Activated B cell treated with CpG ODN at 0.5 μM for 24 hours (primary cell): ENCODE measurements at regions not wholly inside any gene's neighbourhood (a gene's known extent, or its start where the extent isn't known, plus 50 kb on each side); places are given as distances from the start of the nearest gene placed in this dataset.

ENCODE experiments used
- ATAC-seq: fragments of 200-7000 bp; cut with Tn5 transposase; one replicate; pipeline ENCODE4 v1.10.0; 2021; ENCODE audit warnings: low read depth, mild to moderate bottlenecking, moderate library complexity
- CTCF ChIA-PET: fragments of 350-600 bp; sonication (Branson Sonifier 250); formaldehyde crosslinking; loops from one replicate; lab custom pipeline; 2021; ENCODE audit warnings: antibody characterized with exemption; lab: Charles Lee
- POLR2A ChIA-PET: fragments of 350-600 bp; sonication (Branson Sonifier 250); formaldehyde crosslinking; loops from one replicate; lab custom pipeline; 2021; ENCODE audit warnings: antibody characterized with exemption; lab: Charles Lee
- DNase-seq: peaks from one replicate; pipeline ENCODE4 v3.0.0; 2022
- H3K27ac Mint-ChIP-seq: one replicate; pipeline ENCODE4 v1.8.0; 2020; ENCODE audit warnings: mixed read lengths
- H3K27me3 Mint-ChIP-seq: one replicate; pipeline ENCODE4 v1.8.0; 2021; ENCODE audit warnings: mixed read lengths
- H3K36me3 Mint-ChIP-seq: one replicate; pipeline ENCODE4 v1.8.0; 2021; ENCODE audit warnings: low read depth, mixed read lengths
- H3K4me1 Mint-ChIP-seq: one replicate; pipeline ENCODE4 v1.8.0; 2021; ENCODE audit warnings: mixed read lengths
- H3K4me3 Mint-ChIP-seq: one replicate; pipeline ENCODE4 v1.8.0; 2020; ENCODE audit warnings: mild to moderate bottlenecking, mixed read lengths
- H3K9me3 Mint-ChIP-seq: one replicate; pipeline ENCODE4 v1.8.0; 2020; ENCODE audit warnings: mixed read lengths
- CTCF ChIP-seq: fragments of 200-600 bp; IDR thresholded peaks from one replicate; pipeline ENCODE4 v1.8.0; 2022; ENCODE audit warnings: antibody characterized with exemption, mild to moderate bottlenecking
- intact Hi-C: fragments of 100-400 bp; cut with micrococcal nuclease; formaldehyde crosslinking; loops from one replicate; pipeline ENCODE4 v1.15.1; 2024

- TF ChIP-seq CTCF, result no peak
- no peaks in the 10 kb centered on the region for H3K9me3 Mint-ChIP-seq
- H3K4me1 Mint-ChIP-seq, result no peaks in the 10 kb centered on the region
- CTCF ChIA-PET, result no interaction called here
- ATAC-seq (no peak), DNase-seq (no peak)
- H3K36me3 Mint-ChIP-seq, result no peaks in the 10 kb centered on the region
- no peaks in the 10 kb centered on the region for H3K27me3 Mint-ChIP-seq
- no peak overlapping the region for H3K27ac Mint-ChIP-seq
- H3K4me3 Mint-ChIP-seq, result no peak overlapping the region
- intact Hi-C loops, result no loop called here
- POLR2A ChIA-PET, result no interaction called here
Measured at GRCh38 chr4:132865922-132866321, 283.2 kb upstream of the PCDH10 start.

GRCh38 chr4:132866616-132867015 lies 282.5 kb upstream of the PCDH10 start:
- ATAC-seq (no peak), DNase-seq (no peak)
- no peaks in the 10 kb centered on the region for H3K27me3 Mint-ChIP-seq
- intact Hi-C loops, result no loop called here
- POLR2A ChIA-PET, result no interaction called here
- no peaks in the 10 kb centered on the region for H3K36me3 Mint-ChIP-seq
- CTCF ChIA-PET, result no interaction called here
- no peak overlapping the region for H3K27ac Mint-ChIP-seq
- no peaks in the 10 kb centered on the region for H3K4me1 Mint-ChIP-seq
- TF ChIP-seq CTCF, result no peak
- no peak overlapping the region for H3K4me3 Mint-ChIP-seq
- H3K9me3 Mint-ChIP-seq, result no peaks in the 10 kb centered on the region

GRCh38 chr4:132893787-132894186 lies 255.3 kb upstream of the PCDH10 start:
- intact Hi-C loops, result no loop called here
- ATAC-seq, result no peak
- no peak overlapping the region for H3K27ac Mint-ChIP-seq
- TF ChIP-seq CTCF, result no peak
- peaks cover 11% of the 10 kb centered on the region for H3K9me3 Mint-ChIP-seq
- H3K27me3 Mint-ChIP-seq, result no peaks in the 10 kb centered on the region
- DNase-seq, result no peak
- H3K4me3 Mint-ChIP-seq, result no peak overlapping the region
- POLR2A ChIA-PET, result no interaction called here
- H3K4me1 Mint-ChIP-seq, result no peaks in the 10 kb centered on the region
- no peaks in the 10 kb centered on the region for H3K36me3 Mint-ChIP-seq
- CTCF ChIA-PET, result no interaction called here

- H3K36me3 Mint-ChIP-seq, result no peaks in the 10 kb centered on the region
- CTCF ChIA-PET, result no interaction called here
- H3K4me1 Mint-ChIP-seq, result no peaks in the 10 kb centered on the region
- H3K4me3 Mint-ChIP-seq, result no peak overlapping the region
- peaks cover 4% of the 10 kb centered on the region for H3K9me3 Mint-ChIP-seq
- no peak overlapping the region for H3K27ac Mint-ChIP-seq
- no peaks in the 10 kb centered on the region for H3K27me3 Mint-ChIP-seq
- DNase-seq (no peak), ATAC-seq (no peak)
- intact Hi-C loops, result no loop called here
- POLR2A ChIA-PET, result no interaction called here
- TF ChIP-seq CTCF, result no peak
Measured at GRCh38 chr4:132901224-132901623, 247.9 kb upstream of the PCDH10 start.

- ChIA-PET CTCF (no interaction called here), POLR2A (no interaction called here)
- no peak overlapping the region for H3K4me3 Mint-ChIP-seq
- DNase-seq (no peak), ATAC-seq (no peak)
- intact Hi-C loops, result no loop called here
- H3K27me3 Mint-ChIP-seq, result no peaks in the 10 kb centered on the region
- no peaks in the 10 kb centered on the region for H3K36me3 Mint-ChIP-seq
- no peak for TF ChIP-seq CTCF
- H3K27ac Mint-ChIP-seq, result no peak overlapping the region
- peaks cover 3% of the 10 kb centered on the region for H3K9me3 Mint-ChIP-seq
- no peaks in the 10 kb centered on the region for H3K4me1 Mint-ChIP-seq
Measured at GRCh38 chr4:132910229-132910748, 238.8 kb upstream of the PCDH10 start.
